ENCODE measurements at regions not wholly inside any gene's neighbourhood (a gene's known extent, or its start where the extent isn't known, plus 50 kb on each side); places are given as distances from the start of the nearest gene placed in this dataset.

GRCh38 chr10:23754941-23755340 is 316.1 kb downstream of the OTUD1 start:
- Histone ChIP-seq H3K27me3 (no peaks in the 10 kb centered on the region), H3K4me1 (peaks cover 2% of the 10 kb centered on the region), H3K36me3 (no peaks in the 10 kb centered on the region), H3K4me3 (no peak overlapping the region), H3K9me3 (no peaks in the 10 kb centered on the region), H3K27ac (no peak overlapping the region)
- no peak for DNase-seq (ENCODE audit: low spot score in 2 of 2)
- WGBS, result 68% methylated on average over 5 of the region's 5 CpGs
- no peak for TF ChIP-seq POLR2AphosphoS5 (IDR thresholded peaks at IDR 0.05)
- TF ChIP-seq POLR2A (IDR thresholded peaks at IDR 0.05), result no peak
- TF ChIP-seq EP300 (IDR thresholded peaks at IDR 0.05), result no peak
- no peak for TF ChIP-seq CTCF (IDR thresholded peaks at IDR 0.05)

GRCh38 chr10:23755556-23755955 is 316.7 kb downstream of the OTUD1 start:
- Histone ChIP-seq H3K4me3 (no peak overlapping the region), H3K27ac (no peak overlapping the region), H3K36me3 (no peaks in the 10 kb centered on the region), H3K9me3 (no peaks in the 10 kb centered on the region), H3K4me1 (peaks cover 2% of the 10 kb centered on the region), H3K27me3 (no peaks in the 10 kb centered on the region)
- DNase-seq (ENCODE audit: low spot score in 2 of 2), result no peak
- WGBS, result 71% methylated on average over 4 of the region's 4 CpGs
- TF ChIP-seq POLR2A (IDR thresholded peaks at IDR 0.05) (no peak), EP300 (IDR thresholded peaks at IDR 0.05) (no peak), CTCF (IDR thresholded peaks at IDR 0.05) (no peak), POLR2AphosphoS5 (IDR thresholded peaks at IDR 0.05) (no peak)

- TF ChIP-seq CTCF (IDR thresholded peaks at IDR 0.05) (no peak), POLR2A (IDR thresholded peaks at IDR 0.05) (no peak), EP300 (IDR thresholded peaks at IDR 0.05) (no peak), POLR2AphosphoS5 (IDR thresholded peaks at IDR 0.05) (no peak)
- Histone ChIP-seq H3K4me1 (no peaks in the 10 kb centered on the region), H3K27ac (no peak overlapping the region), H3K27me3 (no peaks in the 10 kb centered on the region), H3K36me3 (no peaks in the 10 kb centered on the region), H3K9me3 (peaks cover 2% of the 10 kb centered on the region), H3K4me3 (no peak overlapping the region)
- WGBS, result 93% methylated on average over 1 of the region's 1 CpG
- no peak for DNase-seq (ENCODE audit: low spot score in 2 of 2)
Measured at GRCh38 chr10:23768281-23768680, 329.4 kb downstream of the OTUD1 start.

- H3K36me3 ChIP-seq, result no peaks in the 10 kb centered on the region
- no peak overlapping the region for H3K27ac ChIP-seq
- no peak for TF ChIP-seq EP300 (IDR thresholded peaks at IDR 0.05)
- TF ChIP-seq CTCF (IDR thresholded peaks at IDR 0.05), result no peak
- TF ChIP-seq POLR2AphosphoS5 (IDR thresholded peaks at IDR 0.05), result no peak
- TF ChIP-seq POLR2A (IDR thresholded peaks at IDR 0.05), result no peak
- 63% methylated on average over 2 of the region's 2 CpGs for WGBS
- DNase-seq (ENCODE audit: low spot score in 2 of 2), result no peak
- H3K4me1 ChIP-seq, result no peaks in the 10 kb centered on the region
- no peaks in the 10 kb centered on the region for H3K27me3 ChIP-seq
- H3K9me3 ChIP-seq, result no peaks in the 10 kb centered on the region
- H3K4me3 ChIP-seq, result no peak overlapping the region
Measured at GRCh38 chr10:23777153-23777552, 338.3 kb downstream of the OTUD1 start.

- no peaks in the 10 kb centered on the region for H3K27me3 ChIP-seq
- no peak for DNase-seq (ENCODE audit: low spot score in 2 of 2)
- 81% methylated on average over 4 of the region's 4 CpGs for WGBS
- TF ChIP-seq POLR2AphosphoS5 (IDR thresholded peaks at IDR 0.05), result no peak
- TF ChIP-seq CTCF (IDR thresholded peaks at IDR 0.05), result no peak
- TF ChIP-seq EP300 (IDR thresholded peaks at IDR 0.05), result no peak
- TF ChIP-seq POLR2A (IDR thresholded peaks at IDR 0.05), result no peak
- no peak overlapping the region for H3K4me3 ChIP-seq
- H3K36me3 ChIP-seq, result no peaks in the 10 kb centered on the region
- H3K4me1 ChIP-seq, result no peaks in the 10 kb centered on the region
- no peak overlapping the region for H3K27ac ChIP-seq
- no peaks in the 10 kb centered on the region for H3K9me3 ChIP-seq
Measured at GRCh38 chr10:23779301-23779700, 340.4 kb downstream of the OTUD1 start.
